ENCODE measurements at regions not wholly inside any gene's neighbourhood (a gene's known extent, or its start where the extent isn't known, plus 50 kb on each side); places are given as distances from the start of the nearest gene placed in this dataset.

DNA sequence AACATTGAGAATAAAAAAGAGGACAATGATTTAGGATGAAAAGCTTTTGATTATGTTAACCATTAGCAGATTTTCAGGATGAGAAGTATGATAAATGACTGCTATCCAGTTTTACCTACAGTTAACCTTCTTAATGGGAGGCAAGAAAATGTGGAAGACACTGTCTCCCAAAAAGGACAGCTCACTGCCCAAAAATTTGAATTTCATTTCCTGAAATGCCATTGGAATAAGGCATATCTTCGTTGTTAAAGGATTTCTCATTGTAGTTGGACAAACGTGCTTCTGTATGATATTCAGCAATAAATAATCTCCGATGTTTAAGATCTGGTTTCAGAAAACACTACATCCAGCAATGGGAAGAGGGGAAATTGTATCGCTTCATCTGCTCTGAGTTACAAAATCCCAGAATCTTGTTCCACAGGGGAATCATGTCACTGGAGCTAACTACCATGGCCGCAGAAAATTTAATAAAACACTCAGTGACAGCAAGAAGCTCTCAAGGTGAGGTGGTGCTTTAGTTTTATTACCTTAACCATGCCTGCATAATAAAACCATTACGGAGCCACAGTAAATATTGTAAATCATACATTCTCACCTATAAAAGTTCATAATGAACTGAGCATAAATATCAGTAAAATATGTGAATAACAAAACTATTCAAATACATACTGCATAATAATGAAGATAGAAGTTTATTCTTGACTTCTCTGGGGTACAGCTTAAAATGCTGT is 552.3 kb downstream of the PCDH7 start:
- TF ChIP-seq, protein P1, sequence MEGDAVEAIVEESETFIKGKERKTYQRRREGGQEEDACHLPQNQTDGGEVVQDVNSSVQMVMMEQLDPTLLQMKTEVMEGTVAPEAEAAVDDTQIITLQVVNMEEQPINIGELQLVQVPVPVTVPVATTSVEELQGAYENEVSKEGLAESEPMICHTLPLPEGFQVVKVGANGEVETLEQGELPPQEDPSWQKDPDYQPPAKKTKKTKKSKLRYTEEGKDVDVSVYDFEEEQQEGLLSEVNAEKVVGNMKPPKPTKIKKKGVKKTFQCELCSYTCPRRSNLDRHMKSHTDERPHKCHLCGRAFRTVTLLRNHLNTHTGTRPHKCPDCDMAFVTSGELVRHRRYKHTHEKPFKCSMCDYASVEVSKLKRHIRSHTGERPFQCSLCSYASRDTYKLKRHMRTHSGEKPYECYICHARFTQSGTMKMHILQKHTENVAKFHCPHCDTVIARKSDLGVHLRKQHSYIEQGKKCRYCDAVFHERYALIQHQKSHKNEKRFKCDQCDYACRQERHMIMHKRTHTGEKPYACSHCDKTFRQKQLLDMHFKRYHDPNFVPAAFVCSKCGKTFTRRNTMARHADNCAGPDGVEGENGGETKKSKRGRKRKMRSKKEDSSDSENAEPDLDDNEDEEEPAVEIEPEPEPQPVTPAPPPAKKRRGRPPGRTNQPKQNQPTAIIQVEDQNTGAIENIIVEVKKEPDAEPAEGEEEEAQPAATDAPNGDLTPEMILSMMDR (IDR thresholded peaks at IDR 0.05; ENCODE audit: control insufficient read depth, extremely low read depth, insufficient read depth) = no peak
- H3K4me3 ChIP-seq (ENCODE audit: low read depth, low read length) = no peak overlapping the region
- no peak for DNase-seq (ENCODE audit: low read depth)

DNA sequence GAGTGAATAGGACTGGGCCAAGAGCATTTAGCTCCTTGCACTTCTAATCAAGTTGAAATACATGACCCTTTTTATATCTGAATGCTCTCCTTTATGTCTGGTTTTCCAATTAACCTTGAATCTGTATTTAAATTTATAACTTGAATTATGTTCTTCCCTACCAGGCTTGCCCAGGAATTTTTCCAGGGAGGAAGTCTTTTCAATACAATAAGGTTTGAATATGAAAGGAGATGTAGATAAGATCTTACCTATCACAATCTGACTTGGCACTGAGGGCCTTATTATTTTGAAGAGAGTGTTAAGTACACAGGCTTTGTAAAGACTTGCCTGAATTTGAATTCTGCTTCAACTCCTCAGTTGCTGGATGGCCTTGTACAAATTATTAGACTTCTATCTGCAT is 555.7 kb downstream of the PCDH7 start:
- TF ChIP-seq, protein P1 (IDR thresholded peaks at IDR 0.05; ENCODE audit: control insufficient read depth, extremely low read depth, insufficient read depth) = no peak
- H3K4me3 ChIP-seq (ENCODE audit: low read depth, low read length) = no peak overlapping the region
- DNase-seq (ENCODE audit: low read depth) = peak; percentile 40

DNA sequence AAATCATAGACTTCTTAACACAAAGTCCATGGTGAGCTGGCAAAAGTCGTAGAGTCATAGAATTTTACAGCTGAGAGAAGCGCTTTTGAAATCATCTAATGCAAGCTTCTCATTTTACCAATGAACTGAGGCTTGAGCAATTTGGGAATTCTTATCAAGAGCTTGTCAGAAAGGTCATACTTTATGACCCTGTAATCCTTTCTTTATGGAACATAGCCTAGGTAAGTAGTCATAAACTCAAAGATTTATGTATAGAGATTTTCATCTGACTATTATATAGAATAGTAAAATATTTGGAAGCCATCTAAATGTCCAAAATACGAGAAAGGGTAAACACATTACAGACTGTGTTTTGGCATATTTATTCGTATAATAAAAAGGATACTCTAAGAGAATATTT is 563.5 kb downstream of the PCDH7 start:
- H3K4me3 ChIP-seq (ENCODE audit: low read depth, low read length) = no peak overlapping the region
- TF ChIP-seq, protein P1 (IDR thresholded peaks at IDR 0.05; ENCODE audit: control insufficient read depth, extremely low read depth, insufficient read depth) = no peak
- peak; percentile 28 for DNase-seq (ENCODE audit: low read depth)

DNA sequence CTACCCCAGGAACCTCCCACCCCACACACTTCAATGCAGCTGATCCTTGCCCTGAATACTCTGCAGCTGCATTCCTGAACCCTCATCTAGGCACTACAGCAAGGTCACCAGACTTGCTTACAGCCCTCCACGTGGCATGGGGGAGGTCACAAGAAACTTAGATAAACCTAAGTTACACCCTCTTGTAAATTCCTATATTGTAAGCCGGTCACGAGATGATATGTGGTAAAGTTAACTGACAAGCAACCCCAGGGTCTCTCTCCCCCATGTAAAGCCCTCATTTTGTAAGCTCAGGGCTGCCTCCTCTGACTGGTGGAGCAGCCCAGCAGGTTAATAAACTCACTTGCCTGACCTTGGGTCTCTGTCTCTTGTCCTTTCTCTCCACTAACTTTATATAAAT is 570.7 kb downstream of the PCDH7 start:
- DNase-seq (ENCODE audit: low read depth) = no peak
- no peak overlapping the region for H3K4me3 ChIP-seq (ENCODE audit: low read depth, low read length)
- TF ChIP-seq, protein P1 (IDR thresholded peaks at IDR 0.05; ENCODE audit: control insufficient read depth, extremely low read depth, insufficient read depth) = no peak

DNA sequence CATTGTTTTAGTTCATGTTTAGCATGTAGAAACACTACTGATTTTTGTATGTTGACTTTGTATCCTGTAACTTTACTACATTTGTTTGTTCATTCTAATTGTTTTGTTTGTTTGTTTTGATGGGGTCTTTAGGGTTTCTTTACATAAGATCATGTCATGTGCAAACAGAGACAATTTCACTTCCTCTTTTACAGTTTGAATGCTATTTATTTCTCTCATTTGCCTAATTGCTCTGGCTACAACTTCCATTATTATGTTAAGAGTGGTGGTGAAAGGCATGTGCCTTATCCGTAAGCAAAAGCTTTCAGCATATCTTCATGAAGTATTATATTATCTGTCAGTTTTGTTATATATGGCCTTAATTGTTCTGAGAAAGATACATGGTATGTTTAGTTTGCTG is 571.1 kb downstream of the PCDH7 start:
- no peak overlapping the region for H3K4me3 ChIP-seq (ENCODE audit: low read depth, low read length)
- TF ChIP-seq, protein P1 (IDR thresholded peaks at IDR 0.05; ENCODE audit: control insufficient read depth, extremely low read depth, insufficient read depth) = no peak
- no peak for DNase-seq (ENCODE audit: low read depth)

DNA sequence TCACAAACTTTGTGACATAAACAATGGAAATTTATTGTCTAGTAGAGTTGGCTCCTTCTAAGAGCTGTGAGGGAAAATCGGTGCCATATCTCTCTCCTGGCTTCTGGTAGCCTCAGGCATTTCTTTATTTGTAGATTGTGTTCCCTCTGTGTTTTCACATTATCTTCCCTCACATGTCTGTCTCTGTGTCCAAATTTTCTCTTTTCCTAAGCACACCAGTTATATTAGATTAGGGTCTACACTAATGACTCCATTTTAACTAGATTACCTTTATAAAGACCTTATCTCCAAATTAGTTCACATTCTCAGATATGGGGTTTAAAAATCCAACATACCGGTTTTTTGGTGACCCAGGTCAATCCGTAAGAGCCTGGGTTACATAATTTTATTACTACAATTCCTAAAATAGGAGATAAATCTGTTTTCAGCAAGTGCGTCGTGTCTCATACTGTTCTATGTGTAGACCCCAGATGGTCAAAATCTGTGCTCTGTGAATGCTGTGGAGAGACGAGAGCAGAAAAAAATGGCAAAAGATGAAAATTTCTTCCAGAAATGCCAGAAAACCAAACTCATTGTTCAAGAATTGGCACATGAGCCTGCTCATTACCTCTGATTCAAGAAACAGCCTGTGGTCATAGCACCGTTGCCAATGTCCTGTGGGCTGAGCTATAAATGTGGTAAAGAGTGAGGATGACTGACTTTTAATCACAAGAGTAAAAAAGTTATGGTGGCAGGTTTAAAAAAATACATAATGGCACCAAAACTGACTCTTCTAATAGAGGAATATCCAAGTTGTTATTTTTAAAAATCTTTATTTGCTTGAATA is 574.7 kb downstream of the PCDH7 start:
- TF ChIP-seq, protein P1 (IDR thresholded peaks at IDR 0.05; ENCODE audit: control insufficient read depth, extremely low read depth, insufficient read depth) = no peak
- no peak for DNase-seq (ENCODE audit: low read depth)
- no peak overlapping the region for H3K4me3 ChIP-seq (ENCODE audit: low read depth, low read length)

All from LNCaP clone FGC (cell line).